DMS79 treated with DMSO at 0.1 percent for 48 hours (cell line): ENCODE measurements at regions not wholly inside any gene's neighbourhood (a gene's known extent, or its start where the extent isn't known, plus 50 kb on each side); places are given as distances from the start of the nearest gene placed in this dataset.
"Not testable (repeated sequence)": the region's sequence is repeated elsewhere in the genome, so short reads cannot be mapped to it uniquely, and the experiment has no call there.

ENCODE experiments used
- DNase-seq: peaks from one replicate; lab custom pipeline; 2025; lab: John Stamatoyannopoulos, UW

DNA sequence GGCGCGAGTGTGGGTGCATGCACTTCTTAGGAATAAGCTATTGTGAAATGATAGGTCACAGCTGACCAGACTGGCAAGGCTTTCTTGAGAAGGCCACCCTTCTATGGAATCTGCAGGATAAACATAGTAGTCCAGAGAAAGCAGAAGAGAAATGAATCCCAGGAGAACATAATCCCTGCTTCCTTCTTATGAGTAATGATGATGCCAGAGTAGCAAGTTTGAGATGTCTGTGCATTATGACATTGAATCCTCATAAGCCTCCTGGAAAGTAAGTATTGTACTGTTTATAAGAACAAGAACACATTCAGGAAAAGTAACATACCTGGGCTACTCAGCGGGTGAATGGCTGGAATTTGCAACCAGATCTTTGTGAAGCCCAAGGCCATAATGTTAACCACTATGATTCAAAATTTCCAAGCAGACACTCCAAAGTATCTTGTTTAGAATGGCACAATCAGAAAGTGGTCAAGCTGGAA, 272.1 kb upstream of the HS3ST1 start:
- DNase-seq: no peak

DNA sequence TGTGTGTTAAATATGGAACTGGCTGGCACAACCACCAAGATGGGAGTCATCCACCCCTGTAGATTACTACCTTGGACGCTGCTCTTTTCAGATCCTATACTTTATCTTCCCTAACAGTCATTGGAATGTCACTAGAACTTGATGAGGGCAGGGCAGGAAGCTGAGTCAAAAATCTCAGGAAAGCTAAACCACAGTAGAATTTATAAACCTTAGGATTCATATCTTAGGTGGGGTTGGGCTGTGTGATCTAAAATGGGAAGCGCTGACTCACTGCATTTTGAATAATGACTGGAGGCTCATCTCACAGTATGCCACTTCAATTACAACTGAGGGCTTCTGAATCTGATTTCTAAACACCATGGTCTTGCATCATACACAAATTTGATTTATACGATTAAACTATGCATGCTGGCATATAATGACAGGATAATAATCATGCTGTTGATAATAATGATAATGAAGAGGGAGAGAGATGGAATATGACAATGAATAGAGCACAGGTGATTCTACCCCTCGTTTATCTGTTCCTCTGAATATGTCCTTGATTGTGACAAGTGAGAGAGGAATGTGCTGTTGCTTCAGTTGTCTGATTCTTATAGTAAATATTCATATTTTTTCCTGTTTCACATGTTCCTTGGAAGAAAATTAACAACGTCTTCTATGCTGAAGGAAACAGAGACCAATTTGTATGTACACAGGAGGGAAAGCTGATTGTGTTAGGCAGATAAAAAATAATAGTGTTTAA, 270.3 kb upstream of the HS3ST1 start:
- DNase-seq: no peak

DNA sequence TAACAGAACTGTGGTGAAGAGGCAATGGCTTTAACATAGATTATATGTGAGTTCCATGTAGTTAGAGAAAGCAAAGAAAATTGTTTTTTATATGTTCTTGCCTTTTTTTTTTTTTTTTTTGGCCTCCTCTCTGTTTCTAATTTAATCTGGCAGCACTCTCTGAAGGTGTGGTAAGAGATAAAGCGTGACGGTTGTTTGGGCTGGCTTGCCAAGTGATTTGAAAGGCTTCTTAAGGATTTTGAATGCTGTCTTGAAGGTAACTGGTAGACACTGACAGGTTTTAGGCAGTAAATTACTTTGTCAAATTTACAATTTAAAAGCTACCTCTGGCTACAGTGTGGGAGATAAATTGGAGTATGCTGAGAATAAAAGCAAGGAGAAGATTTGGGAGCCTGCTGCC, 269.3 kb upstream of the HS3ST1 start:
- DNase-seq: no peak

DNA sequence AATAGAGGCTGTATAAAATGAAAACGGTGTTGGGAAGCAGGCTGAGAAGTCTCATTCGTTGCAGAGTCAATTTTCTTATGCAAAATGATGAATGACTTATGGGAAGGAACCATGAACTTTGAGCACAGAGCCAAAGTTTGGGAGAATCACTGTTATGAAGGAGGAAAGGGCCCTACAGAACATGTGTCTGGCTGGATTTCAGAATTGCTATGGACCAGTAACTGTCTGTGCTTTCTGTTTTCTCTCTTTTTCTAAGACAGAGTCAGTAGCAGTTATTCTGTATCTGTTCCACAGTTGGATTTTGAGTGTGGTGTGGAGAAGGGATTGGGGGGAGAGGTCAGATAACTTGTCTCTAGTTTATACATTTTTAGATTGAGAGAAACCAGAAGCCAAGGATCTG, 265.0 kb upstream of the HS3ST1 start:
- DNase-seq: no peak

DNA sequence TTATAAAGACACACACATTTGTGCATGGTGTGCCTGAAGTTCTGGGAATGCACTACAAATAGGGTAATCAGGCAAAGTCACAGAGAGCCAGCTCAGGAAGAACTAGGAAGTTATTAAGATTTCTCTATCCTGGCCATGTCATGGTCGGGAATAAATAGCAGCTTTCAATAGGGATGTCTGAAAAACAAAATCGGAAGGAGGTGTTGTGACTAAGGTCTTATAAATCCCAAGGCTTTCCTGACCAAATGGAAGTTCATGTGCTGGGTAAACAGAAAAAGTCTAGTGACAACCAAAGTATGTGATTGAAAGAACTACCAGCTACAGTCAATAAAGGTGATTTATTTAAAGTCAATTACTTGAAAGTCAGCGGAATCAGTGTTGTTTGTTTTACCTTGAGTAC, 262.5 kb upstream of the HS3ST1 start:
- DNase-seq: no peak

DNA sequence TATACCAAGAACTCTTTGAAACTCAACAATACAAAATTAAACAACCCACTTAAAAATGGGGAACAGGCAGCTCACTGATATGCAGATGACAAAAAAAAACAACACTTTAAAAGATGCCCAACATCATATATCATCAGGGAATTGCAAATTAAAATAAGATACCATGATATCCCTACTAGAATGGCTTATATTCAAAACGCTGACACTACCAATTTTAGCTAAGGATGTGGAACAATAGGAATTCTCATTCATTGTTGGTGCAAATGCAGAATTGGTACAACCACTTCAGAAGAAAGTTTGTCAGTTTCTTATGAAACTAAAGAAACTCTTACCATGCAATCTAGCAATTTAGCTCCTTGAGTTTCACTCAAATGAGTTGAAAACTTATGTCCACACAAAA, 259.0 kb upstream of the HS3ST1 start:
- DNase-seq: no peak

DNA sequence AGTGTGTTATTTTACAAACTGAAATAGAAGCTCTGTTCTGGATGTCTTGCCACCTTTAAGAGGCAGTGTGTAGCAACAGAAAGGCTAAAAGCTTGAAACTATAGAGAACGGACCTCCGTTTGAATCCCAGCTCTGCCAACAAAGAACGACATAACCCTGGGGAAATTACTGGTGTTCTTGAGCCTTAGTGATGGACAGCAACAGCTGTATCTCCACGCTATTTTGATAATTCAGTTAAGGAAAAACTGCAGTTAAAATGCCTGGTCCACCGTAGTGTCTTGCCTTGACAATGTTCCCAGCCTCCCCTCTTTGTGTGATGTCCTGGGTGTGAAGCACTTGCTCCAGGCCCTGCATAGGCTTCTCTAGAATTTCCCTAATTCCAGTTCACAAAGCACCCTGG, 256.8 kb upstream of the HS3ST1 start:
- DNase-seq: no peak

- no peak for DNase-seq
Observed at GRCh38 chr4:11675051-11675800, 246.5 kb upstream of the HS3ST1 start.

DNA sequence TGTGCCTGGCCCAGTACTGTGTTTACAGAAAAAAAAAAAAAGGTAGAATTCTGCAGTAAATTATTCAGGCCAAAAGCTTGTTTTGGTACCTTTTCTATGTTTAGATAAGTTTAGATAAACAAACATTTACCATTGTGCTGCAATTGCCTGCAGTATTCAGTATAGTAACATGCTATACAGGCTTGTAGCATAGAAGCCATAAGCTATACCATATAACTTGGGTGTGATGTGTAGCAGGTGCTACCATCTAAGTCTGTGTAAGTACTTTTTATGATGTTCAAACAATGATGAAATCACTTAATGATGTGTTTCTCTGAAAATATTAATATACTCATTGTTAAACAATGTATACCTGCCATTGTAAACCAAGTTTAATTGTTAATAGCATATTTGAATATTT, 241.6 kb upstream of the HS3ST1 start:
- no peak for DNase-seq

DNA sequence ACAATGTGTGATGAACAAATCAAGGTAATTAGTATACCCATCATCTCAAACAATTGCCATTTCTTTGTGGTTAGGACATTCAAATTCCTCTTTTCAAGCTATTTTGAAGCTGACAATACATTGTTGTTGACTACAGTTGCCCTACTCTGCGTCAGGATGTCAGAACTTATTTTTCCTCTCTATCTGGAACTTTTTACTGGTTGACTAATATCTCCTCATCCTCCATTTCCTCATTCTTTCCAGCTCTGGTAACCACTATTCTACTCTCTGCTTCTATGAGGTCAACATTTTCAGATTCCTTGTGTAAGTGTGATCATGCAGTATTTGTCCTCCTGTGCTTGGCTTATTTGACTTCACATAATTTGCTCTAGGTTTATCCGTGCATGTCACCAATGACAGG, 240.5 kb upstream of the HS3ST1 start:
- no peak for DNase-seq

DNA sequence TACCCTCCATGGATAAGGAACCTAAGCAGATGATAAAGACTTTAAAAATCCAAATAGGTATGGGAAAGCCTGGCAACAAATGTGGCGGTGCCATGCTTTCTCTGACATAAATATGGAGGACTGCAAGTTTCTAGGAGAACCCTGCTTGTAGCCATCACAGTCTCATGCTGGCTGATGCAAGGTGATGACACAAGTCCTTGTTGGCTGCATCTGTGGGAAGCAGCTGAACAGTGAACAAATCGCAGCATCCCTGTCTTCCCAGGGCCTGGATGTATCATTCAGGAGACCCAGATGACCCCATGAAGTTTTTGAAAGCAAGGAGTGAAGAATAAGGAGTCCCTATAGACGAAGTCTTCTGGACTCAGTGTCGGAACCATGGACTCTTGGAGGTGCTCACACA, 234.4 kb upstream of the HS3ST1 start:
- DNase-seq: no peak

- no peak for DNase-seq
Observed at GRCh38 chr4:11650801-11651596, 222.3 kb upstream of the HS3ST1 start.

GRCh38 chr4:11647433-11647832, 218.7 kb upstream of the HS3ST1 start:
- no peak for DNase-seq

DNA sequence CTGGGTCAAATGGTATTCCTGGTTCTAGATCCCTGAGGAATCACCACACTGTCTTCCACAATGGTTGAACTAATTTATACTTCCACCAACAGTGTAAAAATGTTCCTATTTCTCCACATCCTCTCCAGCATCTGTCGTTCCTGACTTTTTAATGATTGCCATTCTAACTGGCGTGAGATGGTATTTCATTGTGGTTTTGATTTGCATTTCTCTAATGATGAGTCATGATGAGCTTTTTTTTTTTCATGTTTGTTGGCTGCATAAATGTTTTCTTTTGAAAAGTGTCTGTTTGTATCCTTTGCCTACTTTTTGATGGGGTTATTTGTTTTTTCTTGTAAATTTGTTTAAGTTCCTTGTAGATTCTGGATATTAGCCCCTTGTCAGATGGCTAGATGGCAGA, 214.4 kb upstream of the HS3ST1 start:
- not testable (repeated sequence) for DNase-seq

DNA sequence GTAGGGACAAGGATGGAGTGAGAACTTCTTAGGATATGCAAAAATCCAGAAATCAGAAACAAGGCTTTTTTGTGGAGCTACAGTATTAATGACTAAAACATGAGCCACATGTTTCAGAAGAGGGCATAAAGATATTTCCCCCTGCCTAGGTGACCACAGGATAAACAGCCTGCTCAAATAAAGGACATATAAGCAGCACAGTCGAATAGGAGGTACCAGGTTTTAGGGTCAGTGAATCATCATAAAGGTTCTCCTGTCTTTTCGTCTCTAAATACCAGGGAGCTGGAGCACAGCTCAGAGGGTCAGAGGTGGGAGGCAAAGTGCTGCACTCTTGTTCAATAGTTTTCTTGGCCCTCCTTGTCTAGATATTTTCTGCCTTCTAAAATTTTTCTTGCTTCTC, 211.9 kb upstream of the HS3ST1 start:
- no peak for DNase-seq

GRCh38 chr4:11636551-11636950, 207.9 kb upstream of the HS3ST1 start:
- no peak for DNase-seq

DNA sequence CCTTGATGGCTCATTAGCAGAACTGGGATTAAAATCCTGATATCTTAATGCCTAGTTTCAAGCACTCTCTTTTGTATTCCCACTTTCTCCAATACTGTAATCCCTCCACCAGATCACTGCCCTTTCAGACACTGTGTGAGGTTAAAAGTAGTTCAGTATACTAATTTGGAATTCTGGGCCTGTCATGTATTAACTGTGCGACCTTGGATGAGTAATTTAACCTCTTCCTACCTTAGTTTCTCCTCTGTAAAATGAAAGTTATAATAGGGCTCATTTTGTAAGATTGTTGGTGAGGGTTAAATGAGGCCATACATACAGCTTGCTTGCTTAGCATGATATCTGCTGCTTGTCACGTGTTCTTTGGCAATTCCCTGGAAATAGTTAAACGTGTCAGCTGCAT, 207.3 kb upstream of the HS3ST1 start:
- no peak for DNase-seq

DNA sequence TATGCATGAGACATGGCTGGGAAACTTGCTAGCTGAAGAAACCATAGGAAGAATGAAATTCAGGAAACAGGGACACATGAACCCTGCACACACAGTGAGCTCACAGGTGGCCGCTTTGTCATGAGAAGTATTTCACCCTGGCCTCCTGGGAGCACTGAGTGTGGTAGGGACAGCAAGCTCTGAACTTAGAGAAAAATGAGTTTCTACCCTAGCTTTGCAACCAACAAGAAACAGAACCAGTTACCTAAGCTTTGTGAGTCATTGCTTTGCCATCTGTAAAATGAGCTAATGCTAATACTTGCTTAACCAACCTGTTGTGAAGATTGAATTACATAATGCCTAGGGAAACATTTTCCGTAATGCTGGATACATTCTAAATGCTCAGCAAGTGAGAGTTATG, 206.6 kb upstream of the HS3ST1 start:
- no peak for DNase-seq

DNA sequence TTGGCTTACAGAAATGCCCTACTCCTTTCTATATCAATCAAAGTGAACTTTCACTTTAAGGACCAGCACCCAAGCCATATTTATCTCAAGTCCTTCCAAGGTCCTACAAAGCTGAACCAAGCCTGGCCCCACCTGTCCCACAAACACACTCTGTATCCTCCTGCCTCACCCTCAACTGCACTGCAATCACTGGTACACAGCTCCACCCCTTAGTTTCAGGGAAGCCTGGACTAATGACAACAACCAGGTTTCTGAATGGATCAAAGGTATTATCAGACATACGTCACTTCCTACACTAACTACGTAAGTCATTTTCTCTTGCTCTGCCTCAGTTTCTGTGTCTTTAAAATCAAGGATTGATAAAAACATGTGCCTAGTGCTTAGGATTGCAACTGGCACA, 205.6 kb upstream of the HS3ST1 start:
- no peak for DNase-seq

- no peak for DNase-seq
Observed at GRCh38 chr4:11633430-11633829, 204.7 kb upstream of the HS3ST1 start.

GRCh38 chr4:11632483-11632882, 203.8 kb upstream of the HS3ST1 start:
- DNase-seq: no peak

- no peak for DNase-seq
Observed at GRCh38 chr4:11632025-11632424, 203.3 kb upstream of the HS3ST1 start.

DNA sequence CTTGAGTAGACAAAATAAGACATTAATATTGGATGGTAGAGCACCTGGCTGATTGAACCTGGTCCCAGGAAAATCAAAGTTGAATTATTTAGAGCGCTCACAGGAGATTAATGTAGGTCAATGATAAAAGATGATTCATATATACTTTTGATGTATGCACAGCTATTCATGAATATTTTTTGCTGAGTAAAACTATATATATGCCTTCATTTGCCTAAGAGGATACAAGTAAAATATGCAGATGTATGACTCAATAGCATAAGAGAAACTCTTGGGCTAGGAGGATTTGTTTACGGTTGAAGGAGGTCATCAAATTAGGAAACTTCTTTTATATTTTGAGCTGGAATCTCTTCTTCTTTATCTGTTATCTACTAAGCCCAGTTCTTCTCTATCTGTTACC, 202.7 kb upstream of the HS3ST1 start:
- DNase-seq: no peak
